ENCODE measurements at regions not wholly inside any gene's neighbourhood (a gene's known extent, or its start where the extent isn't known, plus 50 kb on each side); places are given as distances from the start of the nearest gene placed in this dataset.

DNA sequence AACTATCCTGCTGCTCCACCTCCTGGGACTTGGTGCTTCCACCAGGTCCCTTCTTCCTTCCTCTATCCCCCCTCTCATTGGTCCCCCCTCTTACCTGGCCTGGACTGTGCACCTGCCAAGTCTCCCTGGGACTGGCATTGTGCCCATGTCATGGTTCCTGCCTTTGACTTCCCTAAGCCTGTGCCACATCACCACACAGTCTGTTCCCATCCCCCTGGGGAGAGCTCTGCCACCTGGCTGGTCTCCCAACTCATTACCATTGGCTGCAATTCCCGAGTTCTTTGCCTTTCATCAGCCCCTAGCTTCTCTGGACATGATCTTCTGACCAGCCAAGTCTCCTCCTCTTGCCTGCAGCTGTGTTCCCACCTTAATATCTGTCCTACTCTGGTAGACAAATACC, 180.3 kb downstream of the SREK1 start:
- Histone ChIP-seq H3K36me3 (ENCODE audit: insufficient read depth, low read length) (no peaks in the 10 kb centered on the region), H3K4me3 (ENCODE audit: low read length, poor library complexity, severe bottlenecking) (no peak overlapping the region), H3K9ac (ENCODE audit: low read depth, low read length, poor library complexity, severe bottlenecking) (no peak overlapping the region), H3K79me2 (ENCODE audit: insufficient read depth, low read length) (no peaks in the 10 kb centered on the region), H4K20me1 (ENCODE audit: insufficient read depth, low read length, poor library complexity, severe bottlenecking) (no peaks in the 10 kb centered on the region), H2AFZ (ENCODE audit: low read length) (no peak overlapping the region), H3F3A (ENCODE audit: low read depth) (no peaks in the 10 kb centered on the region), H3K9me3 (ENCODE audit: insufficient read depth, low read depth, low read length) (no peaks in the 10 kb centered on the region), H3K4me1 (ENCODE audit: insufficient read depth, low read length, poor library complexity, severe bottlenecking) (no peaks in the 10 kb centered on the region), H3K27me3 (ENCODE audit: insufficient read depth, low read length, poor library complexity, severe bottlenecking) (no peaks in the 10 kb centered on the region), H3K9me2 (replicated peaks; ENCODE audit: low read depth, low read length) (no peaks in the 10 kb centered on the region), H3K4me2 (ENCODE audit: low read depth, low read length, poor library complexity, severe bottlenecking) (no peak overlapping the region)
- TF ChIP-seq, protein P1, sequence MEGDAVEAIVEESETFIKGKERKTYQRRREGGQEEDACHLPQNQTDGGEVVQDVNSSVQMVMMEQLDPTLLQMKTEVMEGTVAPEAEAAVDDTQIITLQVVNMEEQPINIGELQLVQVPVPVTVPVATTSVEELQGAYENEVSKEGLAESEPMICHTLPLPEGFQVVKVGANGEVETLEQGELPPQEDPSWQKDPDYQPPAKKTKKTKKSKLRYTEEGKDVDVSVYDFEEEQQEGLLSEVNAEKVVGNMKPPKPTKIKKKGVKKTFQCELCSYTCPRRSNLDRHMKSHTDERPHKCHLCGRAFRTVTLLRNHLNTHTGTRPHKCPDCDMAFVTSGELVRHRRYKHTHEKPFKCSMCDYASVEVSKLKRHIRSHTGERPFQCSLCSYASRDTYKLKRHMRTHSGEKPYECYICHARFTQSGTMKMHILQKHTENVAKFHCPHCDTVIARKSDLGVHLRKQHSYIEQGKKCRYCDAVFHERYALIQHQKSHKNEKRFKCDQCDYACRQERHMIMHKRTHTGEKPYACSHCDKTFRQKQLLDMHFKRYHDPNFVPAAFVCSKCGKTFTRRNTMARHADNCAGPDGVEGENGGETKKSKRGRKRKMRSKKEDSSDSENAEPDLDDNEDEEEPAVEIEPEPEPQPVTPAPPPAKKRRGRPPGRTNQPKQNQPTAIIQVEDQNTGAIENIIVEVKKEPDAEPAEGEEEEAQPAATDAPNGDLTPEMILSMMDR (conservative IDR thresholded peaks at IDR 0.05; ENCODE audit: low read length): no peak
- no peak for TF ChIP-seq EZH2phosphoT487 (IDR thresholded peaks at IDR 0.05; ENCODE audit: borderline replicate concordance)

DNA sequence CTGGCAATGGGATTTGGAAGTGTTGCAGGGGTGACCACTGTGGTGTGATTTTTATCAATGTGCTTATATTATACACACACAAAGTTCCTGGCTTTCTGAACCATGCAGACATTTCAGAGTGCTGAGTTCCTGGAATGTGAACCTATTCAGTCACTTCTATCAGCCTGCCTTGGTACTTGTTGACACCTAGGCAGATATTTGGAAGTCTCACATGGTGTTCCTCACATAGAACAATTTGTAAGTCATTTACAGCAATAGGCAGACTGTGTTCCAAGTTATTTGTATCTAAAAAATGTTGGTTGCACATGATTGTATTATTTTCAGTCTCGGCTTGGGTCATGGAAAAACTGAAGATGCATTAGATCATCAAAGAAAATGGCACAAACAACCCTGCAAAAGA, 182.2 kb downstream of the SREK1 start:
- no peak overlapping the region for H3K4me2 ChIP-seq (ENCODE audit: low read depth, low read length, poor library complexity, severe bottlenecking)
- H3K9me3 ChIP-seq (ENCODE audit: insufficient read depth, low read depth, low read length): no peaks in the 10 kb centered on the region
- H4K20me1 ChIP-seq (ENCODE audit: insufficient read depth, low read length, poor library complexity, severe bottlenecking): no peaks in the 10 kb centered on the region
- no peak overlapping the region for H2AFZ ChIP-seq (ENCODE audit: low read length)
- no peak overlapping the region for H3K9ac ChIP-seq (ENCODE audit: low read depth, low read length, poor library complexity, severe bottlenecking)
- no peaks in the 10 kb centered on the region for H3K79me2 ChIP-seq (ENCODE audit: insufficient read depth, low read length)
- H3K27me3 ChIP-seq (ENCODE audit: insufficient read depth, low read length, poor library complexity, severe bottlenecking): no peaks in the 10 kb centered on the region
- H3F3A ChIP-seq (ENCODE audit: low read depth): no peaks in the 10 kb centered on the region
- H3K4me1 ChIP-seq (ENCODE audit: insufficient read depth, low read length, poor library complexity, severe bottlenecking): no peaks in the 10 kb centered on the region
- no peaks in the 10 kb centered on the region for H3K9me2 ChIP-seq (replicated peaks; ENCODE audit: low read depth, low read length)
- H3K36me3 ChIP-seq (ENCODE audit: insufficient read depth, low read length): no peaks in the 10 kb centered on the region
- TF ChIP-seq EZH2phosphoT487 (IDR thresholded peaks at IDR 0.05; ENCODE audit: borderline replicate concordance): no peak
- TF ChIP-seq, protein P1 (conservative IDR thresholded peaks at IDR 0.05; ENCODE audit: low read length): no peak
- no peak overlapping the region for H3K4me3 ChIP-seq (ENCODE audit: low read length, poor library complexity, severe bottlenecking)

DNA sequence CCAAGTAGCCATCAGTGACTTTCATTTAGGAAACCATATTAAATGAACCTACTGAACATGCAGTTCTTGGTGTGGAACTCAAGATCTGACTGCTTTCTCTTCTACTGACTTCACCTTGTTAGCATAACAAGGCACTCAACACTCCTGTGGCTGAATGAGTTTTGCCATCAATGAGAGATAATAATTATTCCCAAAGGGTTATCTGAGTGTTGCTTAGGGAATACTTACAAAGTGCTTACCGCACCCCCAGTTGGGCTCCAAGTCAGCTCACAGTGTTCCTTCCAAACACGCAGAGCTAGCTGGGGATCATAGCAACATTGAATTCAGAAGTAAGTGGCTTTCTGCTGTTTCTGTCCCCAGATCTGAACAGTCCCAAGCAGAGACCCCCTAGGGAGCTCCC, 182.9 kb downstream of the SREK1 start:
- TF ChIP-seq, protein P1 (conservative IDR thresholded peaks at IDR 0.05; ENCODE audit: low read length): no peak
- TF ChIP-seq EZH2phosphoT487 (IDR thresholded peaks at IDR 0.05; ENCODE audit: borderline replicate concordance): no peak
- Histone ChIP-seq H3K36me3 (ENCODE audit: insufficient read depth, low read length) (no peaks in the 10 kb centered on the region), H3K9me2 (replicated peaks; ENCODE audit: low read depth, low read length) (no peaks in the 10 kb centered on the region), H3K79me2 (ENCODE audit: insufficient read depth, low read length) (no peaks in the 10 kb centered on the region), H2AFZ (ENCODE audit: low read length) (no peak overlapping the region), H3K4me2 (ENCODE audit: low read depth, low read length, poor library complexity, severe bottlenecking) (no peak overlapping the region), H3K9ac (ENCODE audit: low read depth, low read length, poor library complexity, severe bottlenecking) (no peak overlapping the region), H3F3A (ENCODE audit: low read depth) (no peaks in the 10 kb centered on the region), H3K4me1 (ENCODE audit: insufficient read depth, low read length, poor library complexity, severe bottlenecking) (no peaks in the 10 kb centered on the region), H3K9me3 (ENCODE audit: insufficient read depth, low read depth, low read length) (no peaks in the 10 kb centered on the region), H4K20me1 (ENCODE audit: insufficient read depth, low read length, poor library complexity, severe bottlenecking) (no peaks in the 10 kb centered on the region), H3K27me3 (ENCODE audit: insufficient read depth, low read length, poor library complexity, severe bottlenecking) (no peaks in the 10 kb centered on the region), H3K4me3 (ENCODE audit: low read length, poor library complexity, severe bottlenecking) (no peak overlapping the region)
